ENCODE measurements at regions not wholly inside any gene's neighbourhood (a gene's known extent, or its start where the extent isn't known, plus 50 kb on each side); places are given as distances from the start of the nearest gene placed in this dataset.

GRCh38 chr9:13756943-13757342 lies 477.5 kb upstream of the MPDZ start:
- 86% methylated on average over 4 of the region's 4 CpGs for WGBS
- no peak overlapping the region for H3K9ac ChIP-seq (ENCODE audit: low read depth in 1 of 2, low read length in 2 of 2)

GRCh38 chr9:13755551-13755950 lies 476.1 kb upstream of the MPDZ start:
- Histone ChIP-seq H3K4me1 (ENCODE audit: control insufficient read depth in 4 of 4, insufficient read depth in 4 of 4, low read length in 3 of 4) (no peaks in the 10 kb centered on the region), H3K4me3 (ENCODE audit: low read depth in 1 of 3, low read length in 3 of 3) (no peak overlapping the region), H3K9me3 (ENCODE audit: control insufficient read depth in 4 of 4, low read length in 3 of 4) (peaks cover 0 to 3% (median under 1%) of the 10 kb centered on the region in 4 donors), H3K36me3 (ENCODE audit: control insufficient read depth in 4 of 4, insufficient read depth in 3 of 4, low read depth in 1 of 4, low read length in 3 of 4) (no peaks in the 10 kb centered on the region), H3K27ac (ENCODE audit: low read depth in 1 of 2, low read length in 2 of 2) (no peak overlapping the region), H3K9ac (ENCODE audit: low read depth in 1 of 2, low read length in 2 of 2) (no peak overlapping the region), H3K27me3 (ENCODE audit: control insufficient read depth in 4 of 4, insufficient read depth in 4 of 4, low read length in 3 of 4) (no peaks in the 10 kb centered on the region)
- no peak for DNase-seq (ENCODE audit: low spot score)
- TF ChIP-seq REST (IDR thresholded peaks at IDR 0.05) = no peak
- no peak for TF ChIP-seq HNF4G (IDR thresholded peaks at IDR 0.05)
- 97% methylated on average over 1 of the region's 1 CpG for WGBS

More at GRCh38 chr9:13756943-13757342, 477.5 kb upstream of the MPDZ start:
- Histone ChIP-seq H3K36me3 (ENCODE audit: control insufficient read depth in 4 of 4, insufficient read depth in 3 of 4, low read depth in 1 of 4, low read length in 3 of 4) (no peaks in the 10 kb centered on the region), H3K27ac (ENCODE audit: low read depth in 1 of 2, low read length in 2 of 2) (no peak overlapping the region), H3K4me1 (ENCODE audit: control insufficient read depth in 4 of 4, insufficient read depth in 4 of 4, low read length in 3 of 4) (no peaks in the 10 kb centered on the region), H3K9me3 (ENCODE audit: control insufficient read depth in 4 of 4, low read length in 3 of 4) (peaks cover 0 to 3% (median under 1%) of the 10 kb centered on the region in 4 donors), H3K27me3 (ENCODE audit: control insufficient read depth in 4 of 4, insufficient read depth in 4 of 4, low read length in 3 of 4) (no peaks in the 10 kb centered on the region), H3K4me3 (ENCODE audit: low read depth in 1 of 3, low read length in 3 of 3) (no peak overlapping the region)
- DNase-seq (ENCODE audit: low spot score) = no peak
- TF ChIP-seq RAD21 (IDR thresholded peaks at IDR 0.05) = no peak
- TF ChIP-seq ZBTB33 (IDR thresholded peaks at IDR 0.05) = no peak
- TF ChIP-seq REST (IDR thresholded peaks at IDR 0.05) = no peak
- TF ChIP-seq JUND (IDR thresholded peaks at IDR 0.05) = no peak
- no peak for TF ChIP-seq GABPA (IDR thresholded peaks at IDR 0.05 in 1 of 2, conservative IDR thresholded peaks at IDR 0.05 in 1 of 2)
- TF ChIP-seq RXRA (IDR thresholded peaks at IDR 0.05) = no peak

- Histone ChIP-seq H3K27me3 (ENCODE audit: control insufficient read depth in 4 of 4, insufficient read depth in 4 of 4, low read length in 3 of 4) (no peaks in the 10 kb centered on the region), H3K4me3 (ENCODE audit: low read depth in 1 of 3, low read length in 3 of 3) (no peak overlapping the region), H3K9ac (ENCODE audit: low read depth in 1 of 2, low read length in 2 of 2) (no peak overlapping the region), H3K36me3 (ENCODE audit: control insufficient read depth in 4 of 4, insufficient read depth in 3 of 4, low read depth in 1 of 4, low read length in 3 of 4) (no peaks in the 10 kb centered on the region), H3K4me1 (ENCODE audit: control insufficient read depth in 4 of 4, insufficient read depth in 4 of 4, low read length in 3 of 4) (no peaks in the 10 kb centered on the region), H3K27ac (ENCODE audit: low read depth in 1 of 2, low read length in 2 of 2) (no peak overlapping the region), H3K9me3 (ENCODE audit: control insufficient read depth in 4 of 4, low read length in 3 of 4) (no peaks in the 10 kb centered on the region)
- 85% methylated on average over 3 of the region's 3 CpGs for WGBS
- no peak for DNase-seq (ENCODE audit: low spot score)
- TF ChIP-seq YY1 (IDR thresholded peaks at IDR 0.05) (no peak), FOXA1 (IDR thresholded peaks at IDR 0.05) (no peak), EGR1 (IDR thresholded peaks at IDR 0.05; ENCODE audit: low read depth in 2 of 2) (no peak), RAD21 (IDR thresholded peaks at IDR 0.05) (no peak), GABPA (IDR thresholded peaks at IDR 0.05 in 1 of 2, conservative IDR thresholded peaks at IDR 0.05 in 1 of 2) (no peak), FOXA2 (IDR thresholded peaks at IDR 0.05) (no peak), ATF3 (IDR thresholded peaks at IDR 0.05) (no peak), HNF4A (conservative IDR thresholded peaks at IDR 0.05) (no peak), HNF4G (IDR thresholded peaks at IDR 0.05) (no peak), NR2F2 (IDR thresholded peaks at IDR 0.05) (no peak), JUND (IDR thresholded peaks at IDR 0.05) (no peak), REST (IDR thresholded peaks at IDR 0.05) (no peak), TAF1 (conservative IDR thresholded peaks at IDR 0.05) (no peak)
Observed at GRCh38 chr9:13750639-13751038, 471.1 kb upstream of the MPDZ start.
